GM18498 (cell line): ENCODE measurements at regions not wholly inside any gene's neighbourhood (a gene's known extent, or its start where the extent isn't known, plus 50 kb on each side); places are given as distances from the start of the nearest gene placed in this dataset.
A peak's percentile ranks its signal among the peaks of the same experiment; 100 is the strongest.
"Not testable (repeated sequence)": the region's sequence is repeated elsewhere in the genome, so short reads cannot be mapped to it uniquely, and the experiment has no call there.

Experiments used
- ATAC-seq: cut with Tn5 transposase; IDR thresholded peaks from one replicate; pipeline ENCODE4 v1.9.1; 2021; ENCODE audit warnings: mild to moderate bottlenecking, moderate library complexity; ENCODE audit not compliant: unreplicated experiment

- no peak for ATAC-seq
These were observed 833.9 kb downstream of the FSTL5 start for GRCh38 chr4:161329852-161330251.

GRCh38 chr4:161321706-161322105 lies 842.1 kb downstream of the FSTL5 start:
- ATAC-seq, result no peak

GRCh38 chr4:161320377-161320776 lies 843.4 kb downstream of the FSTL5 start:
- peak; percentile 84 for ATAC-seq

- no peak for ATAC-seq
These were observed 846.8 kb downstream of the FSTL5 start for GRCh38 chr4:161317000-161317399.

DNA sequence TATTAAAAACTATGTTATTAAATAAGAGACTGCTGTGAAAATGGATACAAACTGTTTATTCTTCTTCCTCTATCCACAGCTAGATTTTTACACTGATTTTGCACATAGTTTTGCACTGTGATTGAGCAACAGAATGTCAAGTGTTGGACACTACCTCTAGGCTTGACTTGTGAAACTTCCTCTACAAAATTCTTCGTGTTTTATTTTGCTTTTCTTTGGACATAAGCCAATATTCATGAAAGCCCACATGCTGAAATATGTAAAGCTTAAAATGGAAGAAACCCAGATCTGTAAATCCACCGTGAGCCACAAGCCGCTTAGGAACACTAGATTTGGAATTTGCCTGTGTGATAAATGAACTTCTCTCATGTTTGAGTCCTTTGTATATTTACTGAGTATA lies 849.4 kb downstream of the FSTL5 start:
- no peak for ATAC-seq

DNA sequence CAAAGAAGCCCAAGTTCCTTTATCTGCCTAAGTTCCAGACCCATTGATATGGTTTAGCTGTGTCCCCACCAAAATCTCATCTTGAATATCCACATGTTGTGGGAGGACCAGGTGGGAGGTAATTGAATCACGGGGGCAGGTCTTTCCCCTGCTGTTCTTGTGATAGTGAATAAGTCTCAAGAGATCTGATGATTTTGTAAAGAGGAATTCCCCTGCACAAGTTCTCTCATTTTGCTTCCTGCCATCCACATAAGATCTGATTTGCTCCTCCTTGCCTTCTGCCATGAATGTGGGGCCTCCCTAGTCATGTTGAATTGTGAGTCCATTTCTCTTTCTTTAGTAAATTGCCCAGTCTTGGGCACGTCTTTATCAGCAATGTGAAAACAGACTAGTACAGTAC lies 860.2 kb downstream of the FSTL5 start:
- no peak for ATAC-seq

- ATAC-seq, result no peak
These were observed 872.6 kb downstream of the FSTL5 start for GRCh38 chr4:161291222-161291621.

DNA sequence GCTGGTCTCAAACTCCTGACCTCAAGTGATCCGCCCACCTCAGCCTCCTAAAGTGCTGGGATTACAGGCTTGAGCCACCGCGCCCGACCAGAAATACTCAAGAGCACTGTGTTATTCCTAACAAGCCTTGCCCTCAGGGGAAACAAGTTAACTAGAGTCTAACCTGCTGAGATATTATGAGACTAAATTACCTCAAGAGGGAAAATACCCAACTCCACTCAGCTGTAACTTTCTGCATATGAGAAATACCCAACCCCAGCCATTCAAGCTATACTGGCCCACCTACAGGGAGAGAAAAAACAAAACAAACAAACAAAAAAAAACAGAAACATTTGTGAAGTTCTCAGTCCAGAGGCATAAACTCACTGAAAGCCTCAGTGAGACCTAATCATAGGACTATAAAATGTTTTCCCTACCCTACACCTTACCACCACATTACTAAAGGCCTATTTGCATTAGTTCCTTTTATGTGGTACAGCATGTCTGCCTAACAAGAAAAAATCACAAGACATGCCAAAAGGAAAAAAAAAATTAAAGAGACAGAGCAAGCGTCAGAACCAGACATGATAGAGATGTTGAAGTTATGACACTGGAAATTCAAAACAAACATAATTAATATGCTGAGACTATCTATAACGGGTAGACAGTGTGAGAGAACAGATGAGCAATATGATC lies 876.0 kb downstream of the FSTL5 start:
- no peak for ATAC-seq

GRCh38 chr4:161285461-161285860 lies 878.3 kb downstream of the FSTL5 start:
- ATAC-seq, result no peak

DNA sequence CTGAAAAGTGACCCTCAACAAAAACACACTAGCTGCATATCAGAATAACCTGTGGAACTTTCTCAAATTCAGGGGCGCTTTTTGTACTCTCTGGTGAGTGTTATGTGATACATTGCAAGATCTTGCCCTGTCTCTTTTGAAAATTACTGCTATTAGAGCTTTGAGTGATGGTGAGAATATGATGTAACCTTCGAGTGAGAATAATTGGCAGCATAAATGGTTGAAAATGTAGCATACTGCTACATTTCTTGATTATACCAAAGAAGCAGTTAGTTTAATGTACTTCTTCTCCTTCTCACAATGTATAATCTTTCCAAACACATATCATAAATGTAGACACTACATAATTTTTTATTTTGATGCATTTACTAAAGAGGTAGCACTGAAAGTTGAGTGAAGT lies 882.9 kb downstream of the FSTL5 start:
- ATAC-seq, result no peak

DNA sequence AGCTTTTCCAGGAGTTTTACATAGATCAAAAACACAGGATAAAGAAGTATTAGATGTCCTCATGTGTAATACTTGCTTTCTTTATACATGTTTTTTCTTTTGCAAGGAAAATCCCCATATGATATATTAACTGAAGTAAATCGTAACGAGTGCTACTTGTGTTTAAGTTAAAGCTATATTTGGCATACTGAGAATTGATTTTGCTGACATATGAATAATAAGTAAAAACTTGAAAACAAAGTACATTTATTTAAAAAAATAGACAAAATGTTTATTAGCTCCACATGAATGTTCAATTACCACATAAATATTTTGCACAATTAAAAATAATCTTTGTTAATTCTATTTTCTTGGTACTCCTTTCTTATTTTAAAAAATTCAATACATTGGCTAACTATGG lies 884.7 kb downstream of the FSTL5 start:
- no peak for ATAC-seq

- ATAC-seq, result not testable (repeated sequence)
These were observed 886.5 kb downstream of the FSTL5 start for GRCh38 chr4:161277150-161277787.

- ATAC-seq, result no peak
These were observed 890.2 kb downstream of the FSTL5 start for GRCh38 chr4:161273607-161274006.

DNA sequence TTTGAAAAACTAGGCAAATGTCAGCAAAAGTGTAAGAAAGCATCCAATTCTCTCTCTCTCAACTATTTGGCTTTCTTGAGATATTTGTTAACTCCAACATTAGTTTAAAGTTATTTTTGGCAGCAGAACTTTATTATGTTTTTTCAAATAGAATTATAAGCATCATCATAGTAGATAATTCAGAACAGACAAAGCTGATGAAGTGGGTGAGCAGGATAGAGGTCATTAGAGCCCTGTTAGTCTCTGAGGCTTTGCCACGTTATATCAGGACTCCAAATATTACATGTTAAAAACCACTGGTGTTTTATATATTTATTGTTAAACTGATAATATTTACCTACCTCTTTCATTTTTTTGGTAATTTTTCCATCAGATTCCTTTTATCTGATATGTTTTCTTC lies 903.0 kb downstream of the FSTL5 start:
- ATAC-seq, result no peak

DNA sequence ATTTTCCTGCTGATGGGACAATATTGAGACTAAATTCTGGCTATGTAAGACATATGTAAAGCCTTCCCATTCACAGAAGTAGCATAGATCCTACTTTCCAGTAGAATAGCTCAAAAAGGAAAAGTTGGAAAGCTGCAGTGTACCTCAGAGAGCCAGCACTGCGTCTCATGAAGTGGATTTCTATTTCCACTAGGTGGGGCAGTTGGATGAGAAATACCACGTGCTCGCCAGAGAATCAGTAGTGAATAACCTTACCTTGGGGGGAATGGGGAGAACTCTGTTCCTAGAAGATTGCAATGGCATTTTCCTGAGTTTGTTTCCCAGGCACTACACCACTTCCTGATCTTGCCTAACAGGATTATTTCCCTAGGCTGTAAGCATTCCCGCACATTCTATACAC lies 907.1 kb downstream of the FSTL5 start:
- ATAC-seq, result no peak

DNA sequence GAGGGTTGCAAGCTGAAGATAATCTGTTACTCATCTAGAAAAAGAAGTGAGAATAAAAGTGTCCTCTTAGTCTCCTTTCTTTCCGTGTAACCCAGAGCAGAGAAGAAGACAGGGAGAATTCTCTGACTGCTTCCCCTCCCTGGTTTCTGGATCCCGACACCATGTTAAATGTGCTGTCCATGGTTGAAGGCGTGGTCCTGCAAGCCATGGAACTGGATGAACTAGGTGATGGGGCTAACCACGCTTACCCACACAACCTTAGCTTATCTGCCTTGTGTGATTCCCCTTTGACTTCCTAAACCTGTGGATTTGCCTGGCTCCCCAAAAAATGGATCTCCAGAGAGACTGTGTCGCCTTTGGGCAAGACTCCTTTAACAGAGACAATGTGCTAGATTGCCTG lies 907.6 kb downstream of the FSTL5 start:
- no peak for ATAC-seq

GRCh38 chr4:161254375-161254774 lies 909.4 kb downstream of the FSTL5 start:
- ATAC-seq, result no peak

DNA sequence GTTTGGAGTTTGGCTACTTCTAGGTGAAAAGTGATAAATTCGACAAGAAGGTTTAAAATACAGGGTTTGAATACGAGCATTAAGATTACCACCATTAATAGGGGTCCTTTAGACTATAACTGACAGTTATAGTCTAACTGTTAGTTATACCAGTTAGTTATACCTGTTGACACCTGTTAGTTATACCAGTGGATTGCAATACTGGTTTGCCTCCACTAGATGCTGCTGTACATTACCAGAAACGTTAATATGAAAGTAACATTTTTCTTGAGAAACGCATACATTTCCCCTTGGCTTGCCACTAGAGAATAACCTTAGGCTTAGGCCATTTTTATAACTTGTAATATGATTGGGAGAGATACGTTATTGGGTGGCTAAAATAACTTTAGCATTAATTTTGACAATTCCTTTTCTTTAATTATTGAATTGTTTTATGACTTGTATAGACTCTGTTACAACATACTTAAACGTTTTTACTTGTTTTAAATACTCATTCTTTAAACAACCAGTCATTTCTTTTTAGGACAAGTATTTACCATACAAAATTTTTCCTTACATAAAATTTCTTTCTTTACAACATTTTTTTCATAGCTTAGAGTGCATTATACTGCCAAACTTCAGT lies 911.2 kb downstream of the FSTL5 start:
- peak; percentile 87 for ATAC-seq

DNA sequence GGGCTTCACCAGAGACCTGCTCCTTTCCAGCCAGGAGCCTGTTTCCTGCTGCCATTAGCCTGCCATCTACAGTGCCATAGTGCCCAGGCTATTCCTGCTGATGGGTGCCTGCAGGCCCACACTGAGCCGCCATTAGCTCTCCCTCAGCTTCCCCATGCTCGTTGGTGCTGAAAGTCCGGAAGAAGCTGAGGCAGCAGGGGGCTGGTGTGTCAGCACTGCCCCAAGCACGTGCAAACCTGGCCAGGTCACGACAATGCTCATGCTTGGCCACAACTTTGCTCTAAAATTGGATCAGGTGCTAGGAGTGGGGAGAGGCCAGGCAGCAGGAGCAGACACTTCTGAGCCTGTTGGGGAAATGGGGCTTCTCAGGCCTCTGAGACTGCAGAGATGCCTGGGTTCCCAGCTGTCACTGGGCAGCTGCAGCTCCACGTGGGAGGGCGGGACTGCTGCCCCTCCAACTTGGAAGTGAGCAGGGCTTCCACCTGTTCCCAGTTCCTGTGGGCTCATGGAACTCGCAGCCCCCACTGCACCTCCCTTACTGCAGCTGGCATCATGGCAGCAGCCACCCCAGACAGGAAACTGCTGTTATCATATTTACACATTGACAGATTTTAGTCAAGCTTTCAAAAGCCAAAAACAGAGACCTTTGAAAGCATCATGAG lies 913.9 kb downstream of the FSTL5 start:
- ATAC-seq, result no peak

DNA sequence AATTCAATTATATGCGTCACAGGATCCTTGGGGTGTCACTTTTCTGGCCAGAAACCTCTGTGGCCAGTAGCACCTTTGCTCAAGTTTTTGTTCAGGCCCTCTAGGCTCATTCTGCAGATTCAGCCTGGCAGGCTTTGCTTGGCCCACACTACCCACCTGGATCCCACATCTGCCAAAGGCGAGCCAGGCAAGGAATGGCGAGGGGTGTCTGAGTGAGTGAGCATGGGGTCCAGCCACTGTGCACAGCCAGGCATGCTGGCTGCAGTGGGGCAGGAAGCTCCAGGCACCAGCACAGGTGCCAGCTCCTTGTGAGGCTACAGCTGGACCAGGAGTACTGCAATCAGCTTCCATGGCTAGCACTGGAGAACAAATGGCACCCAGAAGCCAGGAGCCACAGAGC lies 914.9 kb downstream of the FSTL5 start:
- no peak for ATAC-seq

DNA sequence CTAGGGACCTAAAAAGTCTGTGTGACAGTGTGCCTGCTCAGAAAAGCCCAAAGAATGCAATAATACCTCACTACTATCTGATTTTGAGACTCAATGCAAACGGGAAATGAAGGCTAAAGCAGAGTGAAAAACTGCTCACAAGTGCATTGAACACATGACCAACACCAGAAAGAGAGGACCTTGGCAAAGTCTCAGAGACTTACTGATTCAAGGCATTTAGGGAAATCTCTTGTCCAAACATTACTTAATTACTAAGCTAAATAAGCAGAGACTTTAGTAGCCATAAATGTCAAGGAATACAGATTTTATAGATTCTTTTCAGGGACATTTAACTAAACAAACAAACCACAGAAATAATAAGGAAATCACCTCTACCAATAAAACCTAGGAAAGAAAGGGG lies 916.0 kb downstream of the FSTL5 start:
- no peak for ATAC-seq

GRCh38 chr4:161238033-161238432 lies 925.8 kb downstream of the FSTL5 start:
- ATAC-seq, result no peak
